RWPE2 (cell line): ENCODE measurements at regions not wholly inside any gene's neighbourhood (a gene's known extent, or its start where the extent isn't known, plus 50 kb on each side); places are given as distances from the start of the nearest gene placed in this dataset.

ENCODE experiments used
- ATAC-seq: fragments of 200-7000 bp; cut with Tn5 transposase; 3 replicates; pipeline ENCODE4 v1.9.1; 2021; ENCODE audit warnings: low read depth
- DNase-seq: peaks from one replicate; pipeline ENCODE4 v3.0.0-alpha.2; 2020; ENCODE audit warnings: low spot score
- H3K27ac ChIP-seq: fragments of 450-650 bp; 2 replicates; pipeline ENCODE4 v1.5.1; 2017; ENCODE audit warnings: mild to moderate bottlenecking; ENCODE audit not compliant: poor library complexity, severe bottlenecking
- H3K27me3 ChIP-seq: fragments of 250-450 bp; sonication (Bioruptor Pico); 2 replicates; pipeline ENCODE4 v1.5.1; 2021; ENCODE audit warnings: mild to moderate bottlenecking, moderate library complexity; ENCODE audit not compliant: insufficient read depth, poor library complexity, severe bottlenecking
- H3K36me3 ChIP-seq: fragments of 250-450 bp; sonication (Bioruptor Pico); 2 replicates; pipeline ENCODE4 v1.5.1; 2020; ENCODE audit warnings: low read depth, mild to moderate bottlenecking, moderate library complexity
- H3K4me1 ChIP-seq: fragments of 250-450 bp; sonication (Bioruptor Pico); 2 replicates; pipeline ENCODE4 v1.5.1; 2021; ENCODE audit warnings: mild to moderate bottlenecking, moderate library complexity; ENCODE audit not compliant: insufficient read depth, poor library complexity, severe bottlenecking
- H3K4me3 ChIP-seq: fragments of 250-450 bp; sonication (Bioruptor Pico); 2 replicates; pipeline ENCODE4 v1.5.1; 2021; ENCODE audit warnings: mild to moderate bottlenecking, moderate library complexity; ENCODE audit not compliant: severe bottlenecking
- H3K9me3 ChIP-seq: fragments of 250-450 bp; sonication (Bioruptor Pico); 2 replicates; pipeline ENCODE4 v1.5.1; 2021; ENCODE audit warnings: mild to moderate bottlenecking, moderate library complexity; ENCODE audit not compliant: severe bottlenecking
- TF ChIP-seq, protein P1 (sequence below): fragments of 450-650 bp; IDR thresholded peaks from one replicate; pipeline ENCODE4 v1.5.1; 2017; ENCODE audit warnings: mild to moderate bottlenecking, moderate library complexity; ENCODE audit not compliant: poor library complexity, severe bottlenecking

DNA sequence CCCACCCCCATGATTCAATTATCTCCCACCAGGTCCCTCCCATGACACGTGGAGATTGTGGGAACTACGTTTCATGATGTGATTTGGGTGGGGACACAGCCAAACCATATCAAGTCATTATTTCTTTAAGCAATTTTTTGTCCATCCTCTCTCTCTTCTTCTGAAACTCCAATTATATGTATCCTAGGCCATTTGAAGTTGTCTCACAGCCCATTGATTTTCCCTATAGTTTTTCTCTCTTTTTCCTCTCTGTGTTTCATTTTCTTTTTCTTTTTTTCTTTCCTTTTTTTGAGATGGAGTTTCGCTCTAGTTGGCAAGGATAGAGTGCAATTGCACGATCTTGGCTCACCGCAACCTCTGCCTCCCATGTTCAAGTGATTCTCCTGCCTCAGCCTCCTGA lies 101.9 kb upstream of the CXCL14 start:
- H3K4me1 ChIP-seq, result no peaks in the 10 kb centered on the region
- no peaks in the 10 kb centered on the region for H3K27me3 ChIP-seq
- ATAC-seq (no peak), DNase-seq (no peak)
- H3K4me3 ChIP-seq, result no peak overlapping the region
- no peak overlapping the region for H3K27ac ChIP-seq
- no peaks in the 10 kb centered on the region for H3K36me3 ChIP-seq
- H3K9me3 ChIP-seq, result peaks cover 4% of the 10 kb centered on the region
- TF ChIP-seq, protein P1, sequence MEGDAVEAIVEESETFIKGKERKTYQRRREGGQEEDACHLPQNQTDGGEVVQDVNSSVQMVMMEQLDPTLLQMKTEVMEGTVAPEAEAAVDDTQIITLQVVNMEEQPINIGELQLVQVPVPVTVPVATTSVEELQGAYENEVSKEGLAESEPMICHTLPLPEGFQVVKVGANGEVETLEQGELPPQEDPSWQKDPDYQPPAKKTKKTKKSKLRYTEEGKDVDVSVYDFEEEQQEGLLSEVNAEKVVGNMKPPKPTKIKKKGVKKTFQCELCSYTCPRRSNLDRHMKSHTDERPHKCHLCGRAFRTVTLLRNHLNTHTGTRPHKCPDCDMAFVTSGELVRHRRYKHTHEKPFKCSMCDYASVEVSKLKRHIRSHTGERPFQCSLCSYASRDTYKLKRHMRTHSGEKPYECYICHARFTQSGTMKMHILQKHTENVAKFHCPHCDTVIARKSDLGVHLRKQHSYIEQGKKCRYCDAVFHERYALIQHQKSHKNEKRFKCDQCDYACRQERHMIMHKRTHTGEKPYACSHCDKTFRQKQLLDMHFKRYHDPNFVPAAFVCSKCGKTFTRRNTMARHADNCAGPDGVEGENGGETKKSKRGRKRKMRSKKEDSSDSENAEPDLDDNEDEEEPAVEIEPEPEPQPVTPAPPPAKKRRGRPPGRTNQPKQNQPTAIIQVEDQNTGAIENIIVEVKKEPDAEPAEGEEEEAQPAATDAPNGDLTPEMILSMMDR, result no peak

DNA sequence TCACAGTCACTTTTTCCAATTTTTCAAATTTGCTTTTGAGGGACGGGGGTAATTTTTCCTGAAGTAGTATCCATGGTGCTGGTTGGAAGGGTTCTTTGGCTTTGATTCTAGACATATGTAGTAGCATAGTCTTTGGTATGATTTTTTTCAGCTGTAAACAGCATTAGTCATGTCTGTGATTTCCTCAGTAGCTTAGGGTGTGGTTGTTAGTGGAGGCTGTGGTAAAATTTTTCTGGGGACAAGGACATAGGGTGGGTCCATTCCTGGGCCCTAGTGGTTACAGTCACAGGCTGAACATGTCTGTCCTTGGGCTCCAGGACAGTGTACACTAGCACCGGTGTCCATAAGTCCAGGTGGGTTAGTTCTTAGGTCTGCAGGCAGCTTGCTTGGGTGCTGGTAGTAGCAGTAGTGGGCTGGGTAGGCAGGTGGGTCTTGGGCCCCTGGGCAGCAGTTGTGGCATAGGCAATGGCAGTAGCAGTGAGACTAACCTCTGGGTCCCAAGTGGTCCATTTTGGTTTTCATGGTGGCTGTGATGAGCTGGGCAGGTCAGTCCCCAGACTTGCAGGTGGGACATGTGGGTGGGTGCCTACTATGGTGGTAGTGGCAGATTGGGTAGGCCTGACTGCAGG lies 100.0 kb upstream of the CXCL14 start:
- Histone ChIP-seq H3K9me3 (peaks cover 4% of the 10 kb centered on the region), H3K27ac (no peak overlapping the region), H3K4me3 (no peak overlapping the region), H3K36me3 (no peaks in the 10 kb centered on the region), H3K27me3 (no peaks in the 10 kb centered on the region), H3K4me1 (no peaks in the 10 kb centered on the region)
- DNase-seq (no peak), ATAC-seq (peak; percentile 50; the same call in 2 of the 3 replicates)
- TF ChIP-seq, protein P1, result no peak

DNA sequence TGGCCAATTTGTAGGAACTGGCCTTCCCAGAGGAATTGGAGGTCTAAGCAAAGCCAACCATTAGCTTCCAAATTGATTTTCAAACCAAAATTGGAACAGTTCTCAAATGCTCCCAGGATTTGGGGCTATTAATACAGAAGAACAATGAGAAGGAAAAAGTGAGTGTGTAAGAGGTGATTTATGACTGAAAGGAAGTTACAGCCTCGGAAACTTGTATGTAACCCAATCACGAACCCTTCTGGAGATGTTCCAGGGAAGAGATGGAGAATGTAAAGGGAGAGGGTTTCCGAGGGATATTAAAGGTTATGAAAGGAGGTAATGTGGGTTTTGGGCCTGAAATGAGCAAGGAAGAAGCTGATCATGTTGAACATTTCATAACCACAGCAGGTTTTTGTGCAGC lies 93.2 kb upstream of the CXCL14 start:
- DNase-seq, result no peak
- H3K36me3 ChIP-seq, result no peaks in the 10 kb centered on the region
- H3K9me3 ChIP-seq, result no peaks in the 10 kb centered on the region
- no peak overlapping the region for H3K4me3 ChIP-seq
- H3K27ac ChIP-seq, result no peak overlapping the region
- no peaks in the 10 kb centered on the region for H3K27me3 ChIP-seq
- H3K4me1 ChIP-seq, result peaks cover 9% of the 10 kb centered on the region
- ATAC-seq, result no peak
- TF ChIP-seq, protein P1, result no peak

DNA sequence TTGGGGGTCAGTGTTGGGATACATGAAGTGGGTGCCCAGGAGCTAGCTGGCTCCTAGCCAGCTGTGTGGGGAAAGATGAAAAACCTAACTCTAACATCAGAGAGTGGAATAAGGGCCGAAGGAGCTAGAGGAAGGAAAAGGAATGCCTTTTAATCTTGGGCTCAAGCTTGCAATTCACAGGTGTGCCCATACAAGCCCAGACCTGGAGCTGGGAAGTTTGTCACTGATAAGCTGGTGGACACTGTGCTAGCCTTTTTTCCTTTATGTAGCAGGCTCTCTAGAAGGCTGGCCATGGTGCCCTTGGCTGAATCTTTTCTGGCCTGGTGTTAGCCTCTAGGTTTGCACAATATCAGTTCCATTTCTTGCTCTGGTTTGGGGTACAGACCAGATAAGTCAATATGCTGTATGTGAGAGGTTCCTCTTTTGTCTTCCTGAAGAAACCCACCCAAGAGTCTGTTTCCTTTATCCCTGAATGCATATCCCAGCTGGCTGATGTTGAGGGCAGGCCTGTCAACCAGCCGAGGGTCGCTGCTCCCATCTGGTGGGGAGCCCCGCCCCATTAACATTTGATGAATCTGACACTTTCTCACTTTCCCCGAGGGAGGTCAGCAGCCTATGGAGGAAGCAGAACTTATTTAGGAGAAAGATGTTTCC lies 92.4 kb upstream of the CXCL14 start:
- Histone ChIP-seq H3K4me1 (peaks cover 9% of the 10 kb centered on the region), H3K36me3 (no peaks in the 10 kb centered on the region), H3K27ac (no peak overlapping the region), H3K4me3 (no peak overlapping the region), H3K9me3 (no peaks in the 10 kb centered on the region), H3K27me3 (no peaks in the 10 kb centered on the region)
- ATAC-seq (0 out of 3 replicates have a peak, but pooled peaks have one; percentile 31), DNase-seq (no peak)
- TF ChIP-seq, protein P1, result no peak

DNA sequence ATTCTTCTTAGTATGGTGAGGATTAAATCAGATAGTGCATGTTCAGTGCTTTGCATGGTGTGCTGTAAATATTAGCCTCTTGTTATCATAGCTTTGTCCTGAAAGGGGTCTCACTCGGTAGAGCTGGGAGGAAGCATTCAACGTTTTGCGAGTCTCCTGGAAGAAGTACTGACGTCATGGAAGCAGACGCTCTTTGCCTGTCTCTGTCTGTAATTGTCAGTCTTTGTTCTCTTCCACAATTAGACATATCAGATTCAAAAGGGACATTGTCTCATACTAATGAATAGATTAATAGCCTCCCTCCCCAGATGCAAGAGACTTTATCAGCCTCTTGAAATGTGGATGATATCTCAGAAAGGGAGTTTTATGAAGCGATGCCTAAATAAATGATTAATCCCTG lies 91.8 kb upstream of the CXCL14 start:
- no peak for ATAC-seq

More for the DNA sequence above, 91.8 kb upstream of the CXCL14 start:
- no peaks in the 10 kb centered on the region for H3K27me3 ChIP-seq
- H3K9me3 ChIP-seq, result no peaks in the 10 kb centered on the region
- H3K27ac ChIP-seq, result no peak overlapping the region
- TF ChIP-seq, protein P1, result no peak
- no peak overlapping the region for H3K4me3 ChIP-seq
- H3K4me1 ChIP-seq, result peaks cover 9% of the 10 kb centered on the region
- no peaks in the 10 kb centered on the region for H3K36me3 ChIP-seq
- DNase-seq, result no peak
